Calu3 (cell line): ENCODE measurements at regions not wholly inside any gene's neighbourhood (a gene's known extent, or its start where the extent isn't known, plus 50 kb on each side); places are given as distances from the start of the nearest gene placed in this dataset.

Source experiments
- BruUV-seq: library from RNA; stranded (reverse); fragments of 400-500 nt; replicated peaks from 2 replicates; lab custom pipeline; 2021; lab: Mats Ljungman, UMichigan
- CTCF ChIA-PET: fragments of 300-600 bp; sonication (Branson Sonifier 250); formaldehyde crosslinking; loops from one replicate; lab custom pipeline; 2022; ENCODE audit warnings: antibody characterized with exemption; lab: Charles Lee
- DNase-seq: peaks from one replicate; pipeline ENCODE4 v3.0.0; 2022
- H3K27ac Mint-ChIP-seq: one replicate; pipeline ENCODE4 v1.8.0; 2022; ENCODE audit warnings: mixed read lengths; ENCODE audit not compliant: unreplicated experiment
- H3K27me3 Mint-ChIP-seq: one replicate; pipeline ENCODE4 v1.8.0; 2022; ENCODE audit warnings: mixed read lengths; ENCODE audit not compliant: unreplicated experiment
- H3K36me3 Mint-ChIP-seq: one replicate; pipeline ENCODE4 v1.8.0; 2022; ENCODE audit warnings: mild to moderate bottlenecking, moderate library complexity, mixed read lengths; ENCODE audit not compliant: insufficient read depth, unreplicated experiment
- H3K4me1 Mint-ChIP-seq: one replicate; pipeline ENCODE4 v1.8.0; 2022; ENCODE audit warnings: mild to moderate bottlenecking, low read depth, mixed read lengths; ENCODE audit not compliant: unreplicated experiment
- H3K4me3 Mint-ChIP-seq: one replicate; pipeline ENCODE4 v1.8.0; 2022; ENCODE audit warnings: mild to moderate bottlenecking, low read depth, moderate library complexity, mixed read lengths; ENCODE audit not compliant: unreplicated experiment
- H3K9me3 Mint-ChIP-seq: one replicate; pipeline ENCODE4 v1.8.0; 2022; ENCODE audit warnings: low read depth, mixed read lengths; ENCODE audit not compliant: unreplicated experiment
- CTCF ChIP-seq: fragments of 200-600 bp; IDR thresholded peaks from one replicate; pipeline ENCODE4 v1.8.0; 2022; ENCODE audit warnings: antibody characterized with exemption; ENCODE audit not compliant: unreplicated experiment
- intact Hi-C: fragments of 100-400 bp; cut with micrococcal nuclease; formaldehyde crosslinking; loops from one replicate; pipeline ENCODE4 v1.10.0; 2022; ENCODE audit not compliant: unreplicated experiment

- TF ChIP-seq CTCF, result no peak
- H3K4me3 Mint-ChIP-seq, result no peak overlapping the region
- H3K27ac Mint-ChIP-seq, result no peak overlapping the region
- no TSS peak for BruUV-seq
- H3K27me3 Mint-ChIP-seq, result no peaks in the 10 kb centered on the region
- intact Hi-C loops, result no loop called here
- no peak for DNase-seq
- H3K9me3 Mint-ChIP-seq, result no peaks in the 10 kb centered on the region
- H3K36me3 Mint-ChIP-seq, result no peaks in the 10 kb centered on the region
- CTCF ChIA-PET, result interaction anchor here (0.6 kb wide), 1 partner anchor 58 kb away, joined by 3 read pairs; no protein-coding TSS in a partner anchor
- no peaks in the 10 kb centered on the region for H3K4me1 Mint-ChIP-seq
Measured at GRCh38 chr20:23266530-23267398, 83.8 kb upstream of the NXT1 start.

GRCh38 chr20:23265226-23265625 lies 85.4 kb upstream of the NXT1 start:
- no peaks in the 10 kb centered on the region for H3K27me3 Mint-ChIP-seq
- TF ChIP-seq CTCF, result no peak
- intact Hi-C loops, result no loop called here
- CTCF ChIA-PET, result no interaction called here
- no peak for DNase-seq
- H3K27ac Mint-ChIP-seq, result no peak overlapping the region
- H3K9me3 Mint-ChIP-seq, result no peaks in the 10 kb centered on the region
- H3K4me3 Mint-ChIP-seq, result no peak overlapping the region
- BruUV-seq, result no TSS peak
- no peaks in the 10 kb centered on the region for H3K36me3 Mint-ChIP-seq
- H3K4me1 Mint-ChIP-seq, result no peaks in the 10 kb centered on the region

- CTCF ChIA-PET, result no interaction called here
- Mint-ChIP-seq H3K36me3 (no peaks in the 10 kb centered on the region), H3K4me3 (no peak overlapping the region), H3K27ac (no peak overlapping the region), H3K9me3 (no peaks in the 10 kb centered on the region), H3K4me1 (no peaks in the 10 kb centered on the region), H3K27me3 (peaks cover 6% of the 10 kb centered on the region)
- TF ChIP-seq CTCF, result no peak
- DNase-seq, result no peak
- no TSS peak for BruUV-seq
- intact Hi-C loops, result no loop called here
Measured at GRCh38 chr20:23264545-23264944, 86.0 kb upstream of the NXT1 start.

DNA sequence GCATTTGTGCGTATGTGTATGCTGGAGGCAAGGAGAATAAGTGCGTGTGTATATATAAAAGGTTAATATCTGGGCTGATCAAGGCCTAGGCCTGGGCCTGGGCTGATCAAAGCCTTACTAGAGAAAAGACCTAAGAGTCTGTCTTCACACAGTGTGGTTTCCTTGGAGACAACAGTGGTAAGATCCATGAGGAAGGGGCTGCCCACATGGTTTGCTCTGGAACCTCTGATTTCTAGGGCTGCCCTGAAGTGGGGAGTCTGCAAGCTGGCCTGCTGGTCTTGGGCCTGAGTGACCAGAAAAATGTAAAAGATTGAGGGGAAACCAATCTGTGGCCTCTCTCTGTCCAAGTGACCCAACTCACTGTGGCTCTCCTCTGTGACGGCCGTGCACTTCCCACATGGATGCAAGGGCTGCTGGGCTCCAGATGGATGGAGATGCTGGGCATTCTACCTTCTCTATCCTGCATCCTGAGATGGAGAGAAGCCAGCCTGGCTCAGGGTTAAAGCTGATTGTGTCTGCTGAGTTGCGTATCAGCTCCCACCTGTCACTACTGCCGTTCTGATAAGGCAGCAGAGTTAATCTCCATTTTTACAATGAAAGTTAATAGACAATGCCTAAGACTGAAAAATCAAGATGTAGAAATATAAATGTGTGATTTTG lies 90.3 kb upstream of the NXT1 start:
- Mint-ChIP-seq H3K4me1 (no peaks in the 10 kb centered on the region), H3K27ac (no peak overlapping the region), H3K9me3 (no peaks in the 10 kb centered on the region), H3K36me3 (no peaks in the 10 kb centered on the region), H3K4me3 (no peak overlapping the region), H3K27me3 (peaks cover 16% of the 10 kb centered on the region)
- CTCF ChIA-PET, result no interaction called here
- no TSS peak for BruUV-seq
- intact Hi-C loops, result no loop called here
- TF ChIP-seq CTCF, result no peak
- DNase-seq, result no peak
